Caco-2 (cell line): ENCODE measurements at regions not wholly inside any gene's neighbourhood (a gene's known extent, or its start where the extent isn't known, plus 50 kb on each side); places are given as distances from the start of the nearest gene placed in this dataset.

Source experiments
- BruUV-seq: library from RNA; stranded (reverse); fragments of 400-500 nt; replicated peaks from 2 replicates; lab custom pipeline; 2021; lab: Mats Ljungman, UMichigan
- CTCF ChIA-PET: fragments of 300-600 bp; sonication (Branson Sonifier 250); formaldehyde crosslinking; loops from one replicate; lab custom pipeline; 2022; ENCODE audit warnings: antibody characterized with exemption; lab: Charles Lee
- POLR2A ChIA-PET: fragments of 300-600 bp; sonication (Branson Sonifier 250); formaldehyde crosslinking; loops from one replicate; lab custom pipeline; 2022; ENCODE audit warnings: antibody characterized with exemption; lab: Charles Lee
- DNase-seq, 2 experiments: peaks; one replicate each; pipeline versions ENCODE4 v3.0.0 to v3.0.0-alpha.2; 2020 to 2022
- H3K27me3 ChIP-seq: replicated peaks from 2 replicates; pipeline ENCODE4 v1.6.0; 2011; ENCODE audit warnings: low read length; ENCODE audit not compliant: control insufficient read depth, insufficient read depth
- H3K36me3 ChIP-seq: 2 replicates; pipeline ENCODE4 v1.5.1; 2011; ENCODE audit warnings: low read length; ENCODE audit not compliant: control insufficient read depth, insufficient read depth
- H3K4me1 ChIP-seq: fragments of 250-450 bp; sonication (Bioruptor Pico); 2 replicates; pipeline ENCODE4 v1.5.1; 2020; ENCODE audit warnings: mild to moderate bottlenecking
- H3K4me3 ChIP-seq: 2 replicates; pipeline ENCODE4 v1.5.1; 2011; ENCODE audit warnings: low read depth, mild to moderate bottlenecking, control low read depth, low read length
- H3K9me3 ChIP-seq: fragments of 250-450 bp; sonication (Bioruptor Pico); 2 replicates; pipeline ENCODE4 v1.5.1; 2020; ENCODE audit warnings: mild to moderate bottlenecking, moderate library complexity
- H3K27ac Mint-ChIP-seq: one replicate; pipeline ENCODE4 v1.8.0; 2022; ENCODE audit warnings: mixed read lengths; ENCODE audit not compliant: unreplicated experiment
- H3K27me3 Mint-ChIP-seq: one replicate; pipeline ENCODE4 v1.8.0; 2022; ENCODE audit warnings: mixed read lengths; ENCODE audit not compliant: insufficient read depth, unreplicated experiment
- H3K36me3 Mint-ChIP-seq: one replicate; pipeline ENCODE4 v1.8.0; 2022; ENCODE audit warnings: mild to moderate bottlenecking, mixed read lengths; ENCODE audit not compliant: insufficient read depth, unreplicated experiment
- H3K4me1 Mint-ChIP-seq: one replicate; pipeline ENCODE4 v1.8.0; 2022; ENCODE audit warnings: low read depth, mixed read lengths; ENCODE audit not compliant: unreplicated experiment
- H3K4me3 Mint-ChIP-seq: one replicate; pipeline ENCODE4 v1.8.0; 2022; ENCODE audit warnings: mild to moderate bottlenecking, moderate library complexity, mixed read lengths; ENCODE audit not compliant: unreplicated experiment
- H3K9me3 Mint-ChIP-seq: one replicate; pipeline ENCODE4 v1.8.0; 2022; ENCODE audit warnings: mixed read lengths; ENCODE audit not compliant: unreplicated experiment
- intact Hi-C: fragments of 100-400 bp; cut with micrococcal nuclease; formaldehyde crosslinking; loops from one replicate; pipeline ENCODE4 v1.10.0; 2022; ENCODE audit not compliant: unreplicated experiment
- TF ChIP-seq, protein P1 (sequence below), 2 experiments: fragments of 200-600 bp in 1 of 2; IDR thresholded peaks; 1 replicate in 1 of 2; 2 replicates in 1 of 2; pipeline versions ENCODE4 v1.5.1 to v1.8.0; 2011 to 2022; ENCODE audit warnings: antibody characterized with exemption in 1 of 2, control low read depth in 1 of 2, inconsistent platforms in 1 of 2, low read depth in 1 of 2, low read length in 1 of 2, mild to moderate bottlenecking in 1 of 2, moderate library complexity in 1 of 2; ENCODE audit not compliant: insufficient read depth in 1 of 2, severe bottlenecking in 1 of 2, unreplicated experiment in 1 of 2

DNA sequence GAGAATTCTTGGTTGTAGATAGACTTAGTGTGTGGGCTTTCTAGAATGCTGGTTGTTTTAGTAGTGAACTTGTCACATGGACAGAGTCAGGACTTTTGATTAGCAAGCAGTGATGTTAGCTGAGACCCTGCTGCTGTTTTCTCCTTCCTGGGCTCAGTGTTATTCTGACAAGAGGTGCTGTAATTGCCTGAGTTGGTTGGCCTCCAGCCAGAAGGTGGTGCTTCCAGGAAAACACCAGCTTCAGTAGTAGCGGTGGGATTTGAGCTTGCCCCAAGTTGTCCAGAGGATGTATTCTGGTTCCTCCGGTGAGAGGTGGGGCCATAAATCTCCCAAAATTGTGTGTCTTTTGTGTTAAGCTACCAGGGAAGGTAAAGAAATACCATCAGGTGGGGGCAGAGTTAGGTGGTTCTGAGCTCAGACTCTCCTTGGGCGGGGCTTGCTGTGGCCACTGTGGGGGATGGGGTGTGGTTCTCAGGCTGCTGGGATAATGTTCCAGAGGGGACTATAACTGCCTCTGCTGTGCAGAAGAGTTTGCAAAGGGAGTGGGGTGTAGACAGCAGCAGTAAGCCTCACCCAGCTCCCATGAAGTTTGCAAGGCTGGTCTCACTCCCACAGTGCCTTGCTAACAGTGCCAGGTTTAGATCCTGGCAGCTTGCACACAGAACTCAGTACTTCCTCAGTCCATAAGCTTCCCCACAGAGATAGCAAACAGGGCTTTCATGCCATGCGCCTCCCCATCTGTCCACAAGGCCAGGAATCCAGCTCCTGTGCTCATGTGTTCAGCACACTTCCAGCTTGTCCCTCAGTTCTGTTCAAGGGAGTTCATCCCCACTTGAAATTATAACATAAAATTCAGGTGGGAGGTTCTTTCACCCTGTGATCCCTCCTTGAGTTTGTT, 278.4 kb upstream of the PTCHD4 start:
- no TSS peak for BruUV-seq
- H3K27ac Mint-ChIP-seq = no peak overlapping the region
- H3K27me3 Mint-ChIP-seq = no peaks in the 10 kb centered on the region
- TF ChIP-seq, protein P1, sequence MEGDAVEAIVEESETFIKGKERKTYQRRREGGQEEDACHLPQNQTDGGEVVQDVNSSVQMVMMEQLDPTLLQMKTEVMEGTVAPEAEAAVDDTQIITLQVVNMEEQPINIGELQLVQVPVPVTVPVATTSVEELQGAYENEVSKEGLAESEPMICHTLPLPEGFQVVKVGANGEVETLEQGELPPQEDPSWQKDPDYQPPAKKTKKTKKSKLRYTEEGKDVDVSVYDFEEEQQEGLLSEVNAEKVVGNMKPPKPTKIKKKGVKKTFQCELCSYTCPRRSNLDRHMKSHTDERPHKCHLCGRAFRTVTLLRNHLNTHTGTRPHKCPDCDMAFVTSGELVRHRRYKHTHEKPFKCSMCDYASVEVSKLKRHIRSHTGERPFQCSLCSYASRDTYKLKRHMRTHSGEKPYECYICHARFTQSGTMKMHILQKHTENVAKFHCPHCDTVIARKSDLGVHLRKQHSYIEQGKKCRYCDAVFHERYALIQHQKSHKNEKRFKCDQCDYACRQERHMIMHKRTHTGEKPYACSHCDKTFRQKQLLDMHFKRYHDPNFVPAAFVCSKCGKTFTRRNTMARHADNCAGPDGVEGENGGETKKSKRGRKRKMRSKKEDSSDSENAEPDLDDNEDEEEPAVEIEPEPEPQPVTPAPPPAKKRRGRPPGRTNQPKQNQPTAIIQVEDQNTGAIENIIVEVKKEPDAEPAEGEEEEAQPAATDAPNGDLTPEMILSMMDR (IDR thresholded peaks at IDR 0.05; ENCODE audit: insufficient read depth in 1 of 2, low read depth in 1 of 2, low read length in 1 of 2, severe bottlenecking in 1 of 2, unreplicated experiment in 1 of 2) = no peak
- no peak for DNase-seq
- Histone ChIP-seq H3K27me3 (no peaks in the 10 kb centered on the region), H3K4me1 (no peaks in the 10 kb centered on the region), H3K9me3 (no peaks in the 10 kb centered on the region), H3K36me3 (no peaks in the 10 kb centered on the region), H3K4me3 (no peak overlapping the region)
- ChIA-PET POLR2A (no interaction called here), CTCF (no interaction called here)
- H3K36me3 Mint-ChIP-seq = no peaks in the 10 kb centered on the region
- intact Hi-C loops = no loop called here
- no peak overlapping the region for H3K4me3 Mint-ChIP-seq
- peaks cover 6% of the 10 kb centered on the region for H3K4me1 Mint-ChIP-seq
- H3K9me3 Mint-ChIP-seq = no peaks in the 10 kb centered on the region

DNA sequence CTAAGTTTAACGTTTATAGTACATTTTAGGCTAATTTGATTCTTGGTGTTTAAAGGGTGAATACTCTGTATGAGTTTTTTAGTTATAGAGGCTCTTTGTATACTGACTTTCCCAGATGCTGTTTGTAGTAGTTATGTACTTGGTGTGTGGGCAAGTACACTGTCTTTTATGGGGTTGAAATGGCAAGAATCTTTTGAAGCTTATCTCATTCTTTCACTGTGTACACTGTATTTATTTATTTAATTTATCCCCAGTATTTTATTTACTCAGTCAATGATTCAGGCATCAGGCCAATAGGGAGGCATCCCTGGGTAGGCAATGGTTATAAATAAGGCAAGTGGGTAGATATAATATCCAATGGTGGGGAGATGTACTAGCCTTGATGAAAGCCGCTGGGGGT, 277.0 kb upstream of the PTCHD4 start:
- Histone ChIP-seq H3K4me1 (no peaks in the 10 kb centered on the region), H3K4me3 (no peak overlapping the region), H3K27me3 (no peaks in the 10 kb centered on the region), H3K36me3 (no peaks in the 10 kb centered on the region), H3K9me3 (no peaks in the 10 kb centered on the region)
- H3K27ac Mint-ChIP-seq = no peak overlapping the region
- no peak overlapping the region for H3K4me3 Mint-ChIP-seq
- ChIA-PET CTCF (no interaction called here), POLR2A (no interaction called here)
- no peak for DNase-seq
- TF ChIP-seq, protein P1 (IDR thresholded peaks at IDR 0.05; ENCODE audit: insufficient read depth in 1 of 2, low read depth in 1 of 2, low read length in 1 of 2, severe bottlenecking in 1 of 2, unreplicated experiment in 1 of 2) = no peak
- no peaks in the 10 kb centered on the region for H3K9me3 Mint-ChIP-seq
- no TSS peak for BruUV-seq
- H3K4me1 Mint-ChIP-seq = peaks cover 6% of the 10 kb centered on the region
- H3K27me3 Mint-ChIP-seq = no peaks in the 10 kb centered on the region
- H3K36me3 Mint-ChIP-seq = no peaks in the 10 kb centered on the region
- intact Hi-C loops = no loop called here

DNA sequence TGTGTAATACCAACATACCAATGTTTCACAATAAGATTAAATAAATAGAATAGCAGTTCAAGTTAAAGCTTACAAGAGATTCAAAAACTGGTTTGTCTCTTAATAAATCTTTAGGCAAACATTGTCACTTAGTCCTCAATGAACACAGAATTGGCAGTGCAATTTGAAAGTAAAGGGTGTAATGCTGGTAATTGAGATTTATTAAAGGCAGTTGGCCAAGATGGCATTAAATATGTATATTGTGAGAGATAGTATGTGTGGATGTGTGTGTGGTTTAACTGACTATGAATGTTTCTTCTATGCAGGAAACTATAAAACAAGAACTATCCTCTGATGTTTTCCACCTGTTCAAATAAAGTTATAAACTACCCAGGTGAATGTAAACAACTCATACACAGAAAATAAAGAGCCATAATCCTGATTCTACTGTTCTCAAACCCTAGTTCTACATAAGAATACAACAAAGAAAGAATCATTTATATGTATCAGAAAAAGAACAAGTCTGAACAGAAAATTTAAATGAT, 267.9 kb upstream of the PTCHD4 start:
- Mint-ChIP-seq H3K27ac (no peak overlapping the region), H3K4me1 (no peaks in the 10 kb centered on the region), H3K36me3 (no peaks in the 10 kb centered on the region), H3K9me3 (no peaks in the 10 kb centered on the region), H3K4me3 (no peak overlapping the region), H3K27me3 (no peaks in the 10 kb centered on the region)
- ChIA-PET CTCF (no interaction called here), POLR2A (no interaction called here)
- intact Hi-C loops = no loop called here
- Histone ChIP-seq H3K27me3 (no peaks in the 10 kb centered on the region), H3K9me3 (no peaks in the 10 kb centered on the region), H3K4me1 (no peaks in the 10 kb centered on the region), H3K4me3 (no peak overlapping the region), H3K36me3 (no peaks in the 10 kb centered on the region)
- no TSS peak for BruUV-seq
- TF ChIP-seq, protein P1 (IDR thresholded peaks at IDR 0.05; ENCODE audit: insufficient read depth in 1 of 2, low read depth in 1 of 2, low read length in 1 of 2, severe bottlenecking in 1 of 2, unreplicated experiment in 1 of 2) = no peak
- no peak for DNase-seq
